HG03135 (cell line): ENCODE measurements at regions not wholly inside any gene's neighbourhood (a gene's known extent, or its start where the extent isn't known, plus 50 kb on each side); places are given as distances from the start of the nearest gene placed in this dataset.

ENCODE experiments used
- ATAC-seq: cut with Tn5 transposase; IDR thresholded peaks from one replicate; pipeline ENCODE4 v1.9.1; 2021; ENCODE audit warnings: mild to moderate bottlenecking, moderate library complexity; ENCODE audit not compliant: unreplicated experiment

DNA sequence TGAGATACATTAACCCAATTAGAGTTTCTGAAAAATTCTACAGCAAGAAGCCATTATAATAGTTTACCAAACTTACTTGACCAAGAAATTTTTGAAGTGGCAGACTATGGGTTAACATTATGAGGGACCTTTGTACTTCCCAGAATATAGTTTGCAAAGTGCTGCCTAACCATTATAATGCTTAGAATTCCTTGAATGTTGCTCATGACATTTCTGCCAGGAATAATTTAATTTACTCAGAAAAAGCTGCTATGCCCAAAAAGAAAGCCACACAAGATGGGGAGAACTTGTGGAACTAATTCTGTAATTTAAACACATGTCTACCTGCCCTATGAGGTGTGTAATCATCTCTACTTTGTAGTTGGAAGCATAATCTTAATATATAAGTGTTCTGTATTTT, 58.1 kb upstream of the MYCBP2 start:
- no peak for ATAC-seq

DNA sequence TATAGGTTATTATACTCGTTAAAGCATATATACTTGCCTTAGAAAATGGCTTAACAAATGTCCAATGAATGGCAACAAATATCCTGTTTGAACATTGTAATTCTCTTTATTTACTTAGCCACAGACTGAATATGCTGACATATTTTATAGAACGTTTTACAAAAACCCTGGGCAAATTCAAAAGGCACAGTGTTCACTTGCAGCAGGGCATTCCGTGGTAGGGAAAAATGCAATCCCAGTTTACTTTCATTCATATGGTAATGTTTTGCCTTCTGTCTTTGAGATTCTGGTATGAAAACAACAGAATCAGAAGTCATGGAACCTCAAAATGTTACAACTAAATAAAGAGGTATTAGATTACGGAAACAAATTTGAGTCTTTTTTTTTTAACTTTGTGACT, 56.2 kb upstream of the MYCBP2 start:
- no peak for ATAC-seq

GRCh38 chr13:77381059-77381458, 54.2 kb upstream of the MYCBP2 start:
- no peak for ATAC-seq

- no peak for ATAC-seq
These were observed 52.6 kb upstream of the MYCBP2 start for GRCh38 chr13:77379508-77379907.

DNA sequence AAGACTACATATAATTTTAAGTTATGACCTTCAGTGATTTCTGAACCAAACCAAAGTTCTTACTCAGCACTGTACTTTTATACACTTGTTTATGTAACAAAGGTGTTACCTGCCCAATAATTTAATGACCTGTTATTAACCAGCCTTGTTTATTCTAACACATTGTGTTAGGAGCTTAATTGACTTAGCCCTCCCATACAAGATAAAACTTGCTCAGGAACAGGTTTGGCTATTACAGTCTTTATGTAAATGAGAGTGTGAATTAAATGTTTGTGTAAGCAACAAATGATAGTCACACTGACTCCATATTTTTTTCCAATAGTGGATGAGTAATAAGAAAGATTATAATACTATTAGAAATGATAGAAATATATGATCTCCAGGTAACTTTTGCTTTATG, 51.8 kb upstream of the MYCBP2 start:
- no peak for ATAC-seq

DNA sequence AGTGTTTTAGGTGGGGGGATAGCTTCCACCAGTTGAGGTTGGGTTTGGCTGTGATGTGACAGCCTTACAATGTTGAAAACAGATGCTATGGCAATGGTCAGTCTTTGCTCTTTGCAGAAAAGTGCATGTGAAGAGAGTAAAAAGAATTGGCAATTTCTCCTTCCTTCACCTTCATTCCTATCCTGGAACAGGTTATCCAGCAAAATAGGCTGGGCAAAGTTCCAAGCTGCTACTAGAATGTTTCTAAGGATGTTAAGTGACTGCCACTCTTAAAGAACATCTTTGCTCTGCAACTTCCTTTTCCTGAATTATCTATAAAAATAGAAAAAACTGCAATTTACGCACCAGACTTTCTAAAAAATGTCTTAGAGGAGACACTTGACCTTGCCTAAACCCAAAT, 50.1 kb upstream of the MYCBP2 start:
- no peak for ATAC-seq
